BJ (cell line): ENCODE measurements at regions not wholly inside any gene's neighbourhood (a gene's known extent, or its start where the extent isn't known, plus 50 kb on each side); places are given as distances from the start of the nearest gene placed in this dataset.

ENCODE experiments used
- CTCF ChIA-PET: fragments of 350-600 bp; formaldehyde crosslinking; extraction: SDS; loops from one replicate; lab custom pipeline; 2021; ENCODE audit warnings: antibody characterized with exemption, inconsistent platforms; lab: Yijun Ruan, JAX
- POLR2A ChIA-PET: fragments of 300-600 bp; sonication (Branson Sonifier 250); formaldehyde crosslinking; extraction: SDS; loops from one replicate; lab custom pipeline; 2021; ENCODE audit warnings: antibody characterized with exemption; lab: Charles Lee
- DNase-seq: peaks from one replicate; pipeline ENCODE4 v3.0.0-alpha.2; 2011; ENCODE audit warnings: low read depth
- H3K27me3 ChIP-seq: 2 replicates; pipeline ENCODE4 v1.6.0; 2011; ENCODE audit warnings: low read length; ENCODE audit not compliant: control insufficient read depth, insufficient read depth
- H3K36me3 ChIP-seq: 2 replicates; pipeline ENCODE4 v1.5.1; 2011; ENCODE audit warnings: low read length; ENCODE audit not compliant: control insufficient read depth, insufficient read depth
- H3K4me3 ChIP-seq: 2 replicates; pipeline ENCODE4 v1.5.1; 2011; ENCODE audit warnings: low read depth, mild to moderate bottlenecking, control low read depth, low read length
- CTCF ChIP-seq: IDR thresholded peaks from 2 replicates; pipeline ENCODE4 v1.5.1; 2011; ENCODE audit warnings: low read depth, mild to moderate bottlenecking, control low read depth, inconsistent platforms, low read length, moderate library complexity; ENCODE audit not compliant: insufficient read depth

- Histone ChIP-seq H3K36me3 (no peaks in the 10 kb centered on the region), H3K4me3 (no peak overlapping the region), H3K27me3 (no peaks in the 10 kb centered on the region)
- POLR2A ChIA-PET: no interaction called here
- CTCF ChIA-PET: no interaction called here
- TF ChIP-seq CTCF: no peak
- peak; percentile 31 for DNase-seq
Measured at GRCh38 chr10:78703593-78703992, 365.2 kb upstream of the ZMIZ1 start.

GRCh38 chr10:78706256-78706655, 362.5 kb upstream of the ZMIZ1 start:
- TF ChIP-seq CTCF: no peak
- DNase-seq: no peak
- Histone ChIP-seq H3K36me3 (no peaks in the 10 kb centered on the region), H3K27me3 (peaks cover 5% of the 10 kb centered on the region; the same call in 1 of the 2 replicates), H3K4me3 (no peak overlapping the region)
- CTCF ChIA-PET: interaction anchor here (0.9 kb wide), 1 partner anchor 258 kb away, joined by 3 read pairs; no protein-coding TSS in a partner anchor
- POLR2A ChIA-PET: interaction anchor here (0.6 kb wide), 1 partner anchor 162 kb away, joined by 27 read pairs; no protein-coding TSS in a partner anchor

GRCh38 chr10:78706726-78707540, 361.8 kb upstream of the ZMIZ1 start:
- ChIA-PET POLR2A (no interaction called here), CTCF (interaction anchor here (0.9 kb wide), 1 partner anchor 257 kb away, joined by 3 read pairs; no protein-coding TSS in a partner anchor)
- DNase-seq: no peak
- Histone ChIP-seq H3K36me3 (no peaks in the 10 kb centered on the region), H3K27me3 (peaks cover 5% of the 10 kb centered on the region; the same call in 1 of the 2 replicates), H3K4me3 (no peak overlapping the region)
- no peak for TF ChIP-seq CTCF

- CTCF ChIA-PET: no interaction called here
- no peak overlapping the region for H3K4me3 ChIP-seq
- TF ChIP-seq CTCF: no peak
- POLR2A ChIA-PET: no interaction called here
- peaks cover 5% of the 10 kb centered on the region; the same call in 1 of the 2 replicates for H3K27me3 ChIP-seq
- no peaks in the 10 kb centered on the region for H3K36me3 ChIP-seq
- DNase-seq: no peak
Measured at GRCh38 chr10:78707745-78708144, 361.0 kb upstream of the ZMIZ1 start.

GRCh38 chr10:78712147-78712546, 356.6 kb upstream of the ZMIZ1 start:
- TF ChIP-seq CTCF: no peak
- H3K36me3 ChIP-seq: no peaks in the 10 kb centered on the region
- peaks cover 5% of the 10 kb centered on the region; the same call in 1 of the 2 replicates for H3K27me3 ChIP-seq
- H3K4me3 ChIP-seq: no peak overlapping the region
- DNase-seq: no peak
- CTCF ChIA-PET: no interaction called here
- POLR2A ChIA-PET: no interaction called here
